Myocyte (in vitro differentiated cells): ENCODE measurements at regions not wholly inside any gene's neighbourhood (a gene's known extent, or its start where the extent isn't known, plus 50 kb on each side); places are given as distances from the start of the nearest gene placed in this dataset.

ENCODE experiments used
- DNase-seq: peaks from one replicate; pipeline ENCODE4 v3.0.0-alpha.2; 2012; ENCODE audit warnings: low read depth

DNA sequence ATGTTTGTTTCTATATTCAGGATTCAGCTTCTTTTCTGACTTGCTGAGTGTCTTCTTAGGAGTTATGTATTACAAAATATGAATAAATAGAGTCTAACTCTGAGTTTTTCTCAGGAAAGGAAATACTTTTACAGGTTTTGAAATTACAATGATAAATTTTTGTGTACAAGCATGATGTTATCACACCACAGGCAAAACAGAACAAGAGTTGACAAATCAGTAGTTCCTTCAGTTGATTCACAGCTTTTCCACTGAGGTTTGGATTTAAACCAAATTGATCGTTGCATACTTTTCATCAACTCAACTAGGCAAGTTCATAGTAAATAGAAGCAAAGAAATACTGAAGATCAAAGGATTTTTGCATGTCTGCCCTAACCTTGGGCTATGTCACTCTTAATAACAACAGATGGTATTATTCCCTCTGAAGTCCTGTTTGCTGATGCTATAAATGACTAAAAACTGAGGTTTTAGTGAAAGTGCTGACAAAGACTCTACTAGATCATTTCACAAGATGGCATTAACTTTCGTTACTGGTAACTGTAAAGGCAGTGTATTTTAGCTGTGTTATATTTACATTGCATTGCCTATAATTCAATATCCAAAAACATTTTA, 520.2 kb downstream of the FLRT2 start:
- DNase-seq: no peak

DNA sequence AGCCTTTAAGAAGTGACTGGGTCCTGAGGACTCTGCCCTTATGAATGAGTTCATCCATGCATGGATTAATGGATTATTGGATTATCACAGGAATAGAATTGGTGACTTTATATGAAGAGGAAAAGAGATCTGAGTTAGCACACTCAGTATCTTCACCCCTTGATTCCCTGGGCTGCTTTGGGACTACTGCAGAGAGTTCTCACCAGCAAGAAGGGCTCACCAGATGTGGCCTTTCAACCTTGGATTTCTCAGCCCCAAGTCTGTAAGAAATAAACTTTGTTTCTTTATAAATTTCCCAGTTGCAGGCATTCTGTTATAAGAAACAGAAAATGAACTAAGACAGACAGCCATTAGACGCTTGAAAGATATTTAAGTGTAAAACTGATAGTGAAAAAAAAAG, 509.2 kb downstream of the FLRT2 start:
- DNase-seq: no peak

DNA sequence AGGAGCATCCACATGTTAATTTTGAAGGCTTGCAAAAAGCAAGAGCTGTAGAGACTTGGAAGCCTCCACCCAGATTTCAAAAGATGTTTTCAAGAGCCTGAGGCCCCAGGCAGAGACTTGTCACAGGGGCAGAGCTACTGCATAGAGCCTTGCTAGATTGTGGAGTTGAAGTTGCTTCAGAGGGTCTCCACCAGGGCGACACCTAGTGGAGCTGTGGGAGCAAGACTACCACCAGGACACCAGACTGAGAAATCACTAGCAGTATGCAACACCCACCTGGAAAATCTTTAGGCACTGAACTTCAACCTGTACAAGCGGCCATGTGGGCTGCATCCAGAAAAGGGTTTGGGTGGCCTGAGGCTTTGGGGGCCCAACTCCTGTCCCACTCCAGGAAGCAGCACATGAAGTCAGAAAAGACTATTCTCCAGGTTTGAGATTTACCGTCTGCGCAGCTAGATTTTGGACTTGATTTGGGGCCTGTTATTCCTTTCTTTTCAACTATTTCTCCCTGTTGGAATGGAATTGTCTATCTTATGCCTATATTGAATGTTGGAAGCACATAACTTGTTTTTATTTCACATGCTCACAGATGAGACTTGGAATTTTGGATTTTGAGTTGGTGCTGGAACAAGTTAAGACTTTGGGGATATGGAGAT, 508.6 kb downstream of the FLRT2 start:
- DNase-seq: peak; percentile 42

- DNase-seq: peak; percentile 24
These were observed 505.9 kb downstream of the FLRT2 start for GRCh38 chr14:86035882-86036281.

- no peak for DNase-seq
These were observed 498.0 kb downstream of the FLRT2 start for GRCh38 chr14:86027990-86028389.

GRCh38 chr14:86027144-86027543, 497.2 kb downstream of the FLRT2 start:
- DNase-seq: no peak

DNA sequence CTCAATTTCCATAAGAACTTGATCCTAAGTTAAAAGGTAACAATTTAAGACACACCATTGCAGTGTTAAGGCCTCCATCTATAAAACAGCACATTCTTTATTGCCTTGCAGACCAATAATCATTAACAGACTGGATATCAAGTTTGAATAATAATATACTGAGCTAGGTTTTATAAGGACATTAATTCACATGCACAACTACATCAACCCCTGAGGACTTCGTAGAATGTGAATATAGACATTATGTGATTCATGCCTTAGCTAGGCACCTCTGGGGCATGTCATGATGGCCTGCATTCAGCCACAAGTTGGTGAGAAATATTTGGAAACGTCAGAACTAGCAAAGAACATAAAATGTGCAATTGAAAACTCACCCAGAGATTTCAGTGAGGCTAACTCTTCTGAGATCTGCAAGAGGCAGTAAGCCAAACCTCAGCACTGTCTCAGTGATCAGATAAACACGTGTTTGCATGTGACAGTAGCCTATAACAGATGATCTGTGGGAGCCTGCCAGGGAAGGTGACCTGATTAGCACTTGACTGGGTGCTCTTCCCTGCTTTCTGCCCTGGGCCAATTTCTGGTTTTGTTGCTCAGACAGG, 492.2 kb downstream of the FLRT2 start:
- peak; percentile 16 for DNase-seq

- DNase-seq: no peak
These were observed 490.9 kb downstream of the FLRT2 start for GRCh38 chr14:86020841-86021240.

GRCh38 chr14:86015941-86016340, 486.0 kb downstream of the FLRT2 start:
- DNase-seq: no peak

DNA sequence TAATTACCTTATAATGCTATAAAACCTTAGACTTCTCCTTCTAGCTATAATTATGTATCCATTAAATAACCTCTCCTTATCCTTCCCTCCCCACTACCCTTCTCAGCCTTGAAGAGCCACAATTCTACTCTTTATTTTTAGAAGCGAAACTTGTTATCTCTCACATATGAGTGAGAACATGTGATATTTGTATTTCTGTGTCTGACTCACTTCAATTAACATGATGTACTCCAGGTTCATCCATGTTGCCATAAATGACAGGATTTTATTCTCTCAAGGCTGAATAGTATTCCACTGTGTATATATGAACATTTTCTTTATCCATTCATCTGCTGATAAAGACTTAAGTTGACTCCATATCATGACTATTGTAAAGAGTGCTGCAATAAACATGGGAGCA, 485.6 kb downstream of the FLRT2 start:
- no peak for DNase-seq

DNA sequence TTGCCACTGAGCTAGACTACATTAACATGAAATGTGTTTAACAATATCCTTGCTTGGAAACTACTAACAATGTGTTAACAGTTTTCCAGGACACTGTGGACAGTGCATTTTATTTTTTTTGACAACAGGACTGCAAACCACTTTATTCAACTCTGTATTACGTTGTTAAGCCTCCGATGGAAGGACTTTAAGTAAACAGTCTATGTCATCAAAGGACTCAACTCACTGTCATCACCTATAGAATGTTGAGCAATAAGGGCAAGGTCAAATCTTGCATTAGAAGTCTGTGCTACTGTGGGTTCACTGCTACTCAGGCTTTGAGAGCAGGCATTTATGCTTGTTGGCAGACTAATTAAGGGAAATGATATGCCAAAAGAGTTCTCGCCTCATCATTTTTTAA, 483.7 kb downstream of the FLRT2 start:
- DNase-seq: no peak

DNA sequence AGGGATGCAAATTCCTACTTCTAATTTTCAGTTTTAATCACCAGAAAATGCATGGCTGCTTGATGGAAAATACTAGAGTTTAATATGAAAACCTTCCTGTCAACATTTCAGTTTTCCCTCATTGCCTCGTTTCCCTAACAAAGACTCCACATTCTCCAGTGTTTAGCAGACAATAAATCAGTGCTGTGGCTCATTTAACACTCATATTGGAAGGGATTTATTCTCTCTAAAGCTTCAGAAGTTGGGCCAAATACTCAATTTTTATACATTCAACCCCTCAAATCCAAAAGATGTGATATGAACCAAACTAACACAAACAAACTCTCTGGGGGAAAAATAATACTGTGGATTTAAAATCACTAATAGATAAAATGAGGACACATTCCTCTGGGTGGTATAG, 482.5 kb downstream of the FLRT2 start:
- no peak for DNase-seq

DNA sequence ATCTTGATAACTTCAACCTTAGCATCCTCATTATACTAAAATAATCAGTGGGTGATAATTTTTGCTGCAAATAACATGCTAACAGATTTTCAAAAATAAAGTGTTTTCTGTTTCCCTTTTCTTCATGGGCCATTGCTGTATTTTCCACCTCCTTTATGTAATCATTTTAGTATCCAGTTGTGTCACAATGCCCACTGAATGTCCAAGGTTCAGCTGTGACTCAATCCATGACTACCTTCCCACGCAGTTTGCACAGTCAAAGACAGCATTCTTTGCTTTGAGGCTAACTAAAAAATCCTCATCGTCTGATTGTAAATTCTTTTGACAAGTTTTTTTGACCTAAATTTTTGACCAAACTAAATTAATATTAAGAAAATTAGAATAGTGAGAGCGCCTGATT, 474.1 kb downstream of the FLRT2 start:
- no peak for DNase-seq

DNA sequence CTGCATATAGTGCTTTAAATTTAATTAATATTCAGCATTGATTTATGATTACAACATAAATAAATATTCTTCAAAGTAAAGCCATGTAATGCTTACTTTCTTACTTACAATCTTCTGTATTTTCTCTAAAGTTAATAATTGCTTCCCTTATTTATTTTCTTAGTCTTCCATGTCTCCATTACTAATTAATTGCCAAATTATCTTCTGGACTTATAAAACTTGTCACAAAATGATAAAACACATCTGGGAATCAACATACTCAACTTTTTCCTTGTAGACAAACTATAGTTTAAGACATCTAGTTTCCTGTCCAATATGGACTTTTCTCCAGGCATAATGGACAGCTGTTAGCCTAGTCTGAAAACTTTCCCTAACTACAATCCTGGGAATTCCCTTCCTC, 466.6 kb downstream of the FLRT2 start:
- DNase-seq: no peak

GRCh38 chr14:85991156-85991555, 461.2 kb downstream of the FLRT2 start:
- DNase-seq: peak; percentile 3

- no peak for DNase-seq
These were observed 458.0 kb downstream of the FLRT2 start for GRCh38 chr14:85987907-85988306.

DNA sequence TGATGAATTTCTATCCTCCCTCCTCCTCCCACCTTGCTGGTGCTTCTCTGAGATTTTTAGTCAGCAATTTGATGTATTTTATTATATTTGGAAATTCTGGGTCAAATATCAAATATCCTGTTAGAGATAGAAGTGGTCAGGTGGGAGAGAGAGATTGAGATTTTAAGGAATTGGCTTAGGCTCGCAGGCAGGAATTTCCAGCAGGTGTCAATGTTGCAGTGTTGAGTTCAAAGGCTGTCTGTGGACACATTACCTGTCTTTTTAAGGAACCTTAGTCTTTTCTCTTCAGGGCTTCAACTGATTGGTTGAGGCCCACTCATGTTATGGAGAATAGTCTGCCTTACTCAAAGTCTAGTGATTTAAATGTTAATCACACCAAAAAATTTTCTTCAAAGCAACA, 457.3 kb downstream of the FLRT2 start:
- no peak for DNase-seq

DNA sequence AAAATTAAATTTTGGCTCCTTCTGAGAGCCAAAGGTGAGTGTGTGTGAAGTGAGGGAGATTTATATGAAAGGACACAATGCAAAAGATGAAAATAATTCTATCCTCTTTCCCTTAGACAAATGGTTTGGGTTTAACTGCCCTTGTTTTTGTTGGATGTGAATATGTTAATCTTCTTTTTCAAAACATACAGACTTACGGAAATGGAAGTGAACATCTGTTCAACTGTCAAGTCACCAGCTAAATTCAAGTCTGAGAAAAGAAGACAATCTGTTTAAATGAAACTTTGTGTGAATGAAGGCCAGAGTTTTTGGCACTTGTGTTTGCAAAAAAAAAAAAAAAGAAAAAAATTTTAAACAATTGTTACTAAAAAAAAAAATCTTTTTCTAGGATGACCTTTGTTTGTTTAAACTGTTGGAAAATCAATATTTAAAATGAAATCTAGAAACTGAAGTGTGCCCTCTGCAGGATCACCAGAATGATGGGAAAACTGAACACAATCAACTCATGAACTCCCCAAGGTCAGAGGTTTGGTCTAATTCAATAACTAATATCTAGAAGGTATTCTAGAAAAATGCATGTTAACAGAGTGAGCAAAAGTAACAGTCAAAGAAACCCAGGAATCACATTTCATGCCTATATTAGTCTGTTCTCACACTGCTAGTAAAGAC, 448.8 kb downstream of the FLRT2 start:
- no peak for DNase-seq

GRCh38 chr14:85974602-85975001, 444.7 kb downstream of the FLRT2 start:
- DNase-seq: no peak

- no peak for DNase-seq
These were observed 433.5 kb downstream of the FLRT2 start for GRCh38 chr14:85963486-85963885.

GRCh38 chr14:85960756-85961155, 430.8 kb downstream of the FLRT2 start:
- no peak for DNase-seq

DNA sequence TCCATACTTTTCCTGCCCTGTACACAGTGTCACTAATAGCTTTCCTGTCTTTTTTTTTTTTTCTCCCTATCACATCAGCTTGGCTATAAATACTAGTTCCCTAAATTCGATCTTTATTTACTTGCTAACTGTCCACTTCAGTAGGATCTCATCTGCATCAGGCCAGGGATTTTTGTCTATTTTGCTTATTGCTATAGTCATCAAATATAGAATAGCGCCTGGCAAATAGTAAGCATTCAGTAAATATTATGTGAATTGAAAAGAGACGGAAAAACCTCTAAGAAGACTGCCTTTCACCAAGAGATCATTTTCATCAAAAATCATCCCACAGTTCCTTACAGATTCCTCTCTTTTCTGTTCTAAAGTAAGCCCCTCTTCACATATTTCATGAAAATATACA, 429.1 kb downstream of the FLRT2 start:
- no peak for DNase-seq

GRCh38 chr14:85958069-85958468, 428.1 kb downstream of the FLRT2 start:
- DNase-seq: no peak
